ENCODE measurements at regions not wholly inside any gene's neighbourhood (a gene's known extent, or its start where the extent isn't known, plus 50 kb on each side); places are given as distances from the start of the nearest gene placed in this dataset.

DNA sequence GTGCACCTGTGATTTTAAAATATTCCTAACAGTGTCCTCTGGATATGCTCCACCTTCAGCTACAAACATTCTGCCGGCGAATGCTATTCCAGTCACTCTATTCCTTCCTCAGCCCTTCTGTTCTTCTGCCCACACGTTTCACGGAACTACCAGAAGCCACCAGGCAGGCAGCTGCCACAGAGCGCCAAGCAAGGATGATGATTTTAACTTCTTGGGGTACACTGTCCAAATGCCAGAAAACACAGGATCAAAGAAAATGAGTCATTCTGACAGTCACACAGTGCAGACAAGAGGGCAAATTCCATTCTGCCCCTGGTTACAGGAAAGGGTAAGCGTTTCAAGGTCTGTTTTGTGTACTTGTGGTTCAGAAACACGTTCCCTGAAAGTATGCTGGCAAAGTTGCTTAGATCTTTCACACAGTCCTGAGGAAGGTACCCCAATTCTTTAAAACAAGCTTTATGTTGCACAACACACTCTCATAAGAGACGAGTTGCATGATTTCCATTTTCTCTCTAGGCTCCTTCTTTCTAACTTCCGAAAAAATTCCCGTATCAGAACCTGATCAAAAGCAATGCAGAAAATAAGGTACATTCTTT, 508.3 kb upstream of the PKN2 start:
- no peak for TF ChIP-seq POLR2A (IDR thresholded peaks at IDR 0.05; ENCODE audit: low read length)
- no peak for TF ChIP-seq GATA1 (IDR thresholded peaks at IDR 0.05; ENCODE audit: low read depth, low read length)

Data from erythroblast (primary cell).